Neural crest cell (in vitro differentiated cells): ENCODE measurements at regions not wholly inside any gene's neighbourhood (a gene's known extent, or its start where the extent isn't known, plus 50 kb on each side); places are given as distances from the start of the nearest gene placed in this dataset.
"Not testable (repeated sequence)": the region's sequence is repeated elsewhere in the genome, so short reads cannot be mapped to it uniquely, and the experiment has no call there.

ENCODE experiments used
- DNase-seq: peaks from one replicate; pipeline ENCODE4 v3.0.0; 2021; ENCODE audit warnings: low read depth, mixed read lengths, low spot score
- H3K27ac Mint-ChIP-seq: one replicate; pipeline ENCODE4 v1.8.0; 2021; ENCODE audit warnings: mild to moderate bottlenecking, mixed read lengths; ENCODE audit not compliant: unreplicated experiment
- H3K27me3 Mint-ChIP-seq: 2 replicates; pipeline ENCODE4 v1.8.0; 2021; ENCODE audit warnings: low read depth, mild to moderate bottlenecking, mixed read lengths
- H3K36me3 Mint-ChIP-seq: 2 replicates; pipeline ENCODE4 v1.8.0; 2021; ENCODE audit warnings: low read depth, mild to moderate bottlenecking, mixed read lengths
- H3K4me1 Mint-ChIP-seq: 2 replicates; pipeline ENCODE4 v1.8.0; 2021; ENCODE audit warnings: mixed read lengths
- H3K4me3 Mint-ChIP-seq: one replicate; pipeline ENCODE4 v1.8.0; 2021; ENCODE audit warnings: mild to moderate bottlenecking, mixed read lengths
- H3K9me3 Mint-ChIP-seq: 2 replicates; pipeline ENCODE4 v1.8.0; 2021; ENCODE audit warnings: mixed read lengths
- CTCF ChIP-seq: fragments of 200-600 bp; sonication (generic); conservative IDR thresholded peaks from 2 replicates; pipeline ENCODE4 v1.5.0; 2021; ENCODE audit warnings: antibody characterized with exemption, mild to moderate bottlenecking

DNA sequence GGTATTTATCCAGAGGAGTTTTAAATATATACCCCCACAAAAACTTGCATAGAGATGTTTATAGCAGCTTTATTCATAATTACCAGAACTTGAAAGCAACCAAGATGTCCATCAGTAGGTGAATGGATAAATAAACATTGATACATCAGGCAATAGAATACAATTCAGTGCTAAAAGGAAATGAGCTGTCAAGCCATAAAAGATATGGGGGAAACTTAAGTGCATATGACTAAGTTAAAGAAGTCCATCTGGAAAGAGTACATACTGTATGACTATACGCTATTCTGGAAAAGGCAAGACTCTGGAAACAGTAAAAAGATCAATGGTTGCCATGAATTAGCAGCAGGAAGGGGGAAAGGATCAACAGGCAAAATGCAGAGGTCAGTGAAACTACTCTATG is 366.7 kb downstream of the HHIPL2 start:
- no peak overlapping the region for H3K27ac Mint-ChIP-seq
- no peaks in the 10 kb centered on the region for H3K4me1 Mint-ChIP-seq
- no peaks in the 10 kb centered on the region for H3K27me3 Mint-ChIP-seq
- no peaks in the 10 kb centered on the region for H3K36me3 Mint-ChIP-seq
- no peak overlapping the region for H3K4me3 Mint-ChIP-seq
- H3K9me3 Mint-ChIP-seq: no peaks in the 10 kb centered on the region
- TF ChIP-seq CTCF: no peak
- no peak for DNase-seq

DNA sequence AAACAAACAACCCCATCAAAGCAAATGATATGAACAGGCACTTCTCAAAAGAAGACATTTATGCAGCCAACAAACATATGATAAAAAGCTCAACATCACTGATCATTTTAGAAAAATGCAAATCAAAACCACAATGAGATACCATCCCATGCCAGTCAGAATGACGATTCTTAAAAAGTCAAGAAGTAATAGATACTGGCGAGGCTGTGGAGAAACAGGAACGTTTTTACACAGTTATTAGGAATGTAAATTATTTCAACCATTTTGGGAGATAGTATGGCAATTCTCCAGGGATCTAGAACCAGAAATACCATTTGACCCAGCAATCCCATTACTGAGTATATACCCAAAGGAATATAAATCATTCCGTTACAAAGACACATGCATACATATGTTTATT is 370.4 kb downstream of the HHIPL2 start:
- H3K9me3 Mint-ChIP-seq, H3K36me3 Mint-ChIP-seq, H3K27ac Mint-ChIP-seq, DNase-seq, H3K27me3 Mint-ChIP-seq, H3K4me1 Mint-ChIP-seq, H3K4me3 Mint-ChIP-seq: not testable (repeated sequence)

DNA sequence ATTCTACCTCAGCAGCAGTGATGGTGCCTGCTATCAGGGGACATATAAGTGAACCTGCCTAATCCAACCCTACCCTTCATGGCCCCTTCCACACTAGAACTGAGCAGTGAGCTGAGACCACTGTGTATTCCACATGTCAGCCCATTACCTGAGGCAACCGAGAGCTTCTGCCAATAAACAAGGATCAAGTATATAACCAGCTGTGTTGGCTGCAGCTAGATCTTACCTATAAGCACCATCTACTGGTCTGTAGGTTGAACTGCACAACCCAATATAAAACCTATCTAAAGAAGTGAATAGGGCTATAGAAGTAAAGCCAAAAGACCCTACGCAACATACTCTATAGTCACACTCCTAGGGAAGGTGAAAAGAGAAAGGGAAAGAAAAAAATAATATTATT is 376.9 kb downstream of the HHIPL2 start:
- no peak for DNase-seq
- Mint-ChIP-seq H3K9me3 (peaks cover 18% of the 10 kb centered on the region), H3K36me3 (no peaks in the 10 kb centered on the region), H3K4me3 (no peak overlapping the region), H3K4me1 (no peaks in the 10 kb centered on the region), H3K27ac (no peak overlapping the region), H3K27me3 (peaks cover 3% of the 10 kb centered on the region)
- TF ChIP-seq CTCF: peak; percentile 71

DNA sequence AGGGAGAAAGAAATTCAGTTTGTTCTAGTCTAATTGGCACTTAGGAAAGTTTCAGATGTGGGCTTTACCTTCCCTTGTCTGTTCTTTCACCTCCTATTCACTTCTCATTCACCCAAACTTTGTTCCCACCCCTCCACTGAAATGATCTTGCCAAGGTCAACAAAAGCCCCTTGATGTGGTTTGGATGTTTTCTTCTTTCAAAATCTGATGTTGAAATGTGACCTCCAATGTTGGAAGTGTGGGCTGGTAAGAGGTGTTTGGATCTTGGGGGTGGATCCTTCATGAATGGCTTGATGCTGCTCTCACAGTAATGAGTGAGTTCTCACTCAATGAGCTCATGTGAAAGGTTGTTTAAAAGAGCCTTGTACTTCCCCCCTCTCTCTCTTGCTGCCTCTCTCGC is 379.3 kb downstream of the HHIPL2 start:
- Mint-ChIP-seq H3K27ac (no peak overlapping the region), H3K27me3 (peaks cover 3% of the 10 kb centered on the region), H3K4me3 (no peak overlapping the region), H3K9me3 (peaks cover 16% of the 10 kb centered on the region), H3K4me1 (no peaks in the 10 kb centered on the region), H3K36me3 (no peaks in the 10 kb centered on the region)
- no peak for TF ChIP-seq CTCF
- DNase-seq: no peak

GRCh38 chr1:222167896-222168295 is 380.0 kb downstream of the HHIPL2 start:
- no peak overlapping the region for H3K27ac Mint-ChIP-seq

DNA sequence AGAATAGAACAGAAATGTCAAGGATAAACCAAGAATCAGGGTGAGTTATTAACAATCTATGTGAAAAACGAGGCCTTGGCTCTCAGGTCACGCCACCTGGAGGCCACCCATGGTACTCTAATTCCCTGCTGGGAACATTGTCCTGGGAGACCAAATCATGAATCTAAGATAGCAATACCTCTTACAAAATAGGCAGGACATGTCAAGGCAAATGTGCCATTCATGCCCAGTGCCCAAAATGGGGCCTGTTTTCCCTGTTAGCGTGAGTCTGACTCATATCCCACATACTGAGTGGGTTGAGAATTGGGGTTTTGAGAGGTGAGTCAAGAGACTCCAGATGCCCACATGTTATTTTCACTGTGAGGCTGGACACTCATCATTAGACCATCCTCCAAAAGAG is 380.8 kb downstream of the HHIPL2 start:
- no peaks in the 10 kb centered on the region for H3K36me3 Mint-ChIP-seq
- H3K9me3 Mint-ChIP-seq: peaks cover 11% of the 10 kb centered on the region
- H3K4me3 Mint-ChIP-seq: no peak overlapping the region
- H3K4me1 Mint-ChIP-seq: no peaks in the 10 kb centered on the region
- peak; percentile 5 for DNase-seq
- no peak overlapping the region for H3K27ac Mint-ChIP-seq
- peak; percentile 67 for TF ChIP-seq CTCF
- peaks cover 3% of the 10 kb centered on the region for H3K27me3 Mint-ChIP-seq

More at GRCh38 chr1:222167896-222168295, 380.0 kb downstream of the HHIPL2 start:
- Mint-ChIP-seq H3K36me3 (no peaks in the 10 kb centered on the region), H3K9me3 (peaks cover 14% of the 10 kb centered on the region), H3K27me3 (peaks cover 3% of the 10 kb centered on the region), H3K4me3 (no peak overlapping the region), H3K4me1 (no peaks in the 10 kb centered on the region)
- DNase-seq: no peak
- no peak for TF ChIP-seq CTCF
